Fibroblast of peridontal ligament (primary cell): ENCODE measurements at regions not wholly inside any gene's neighbourhood (a gene's known extent, or its start where the extent isn't known, plus 50 kb on each side); places are given as distances from the start of the nearest gene placed in this dataset.

ENCODE experiments used
- DNase-seq: peaks from one replicate; pipeline ENCODE4 v3.0.0-alpha.2; 2010; ENCODE audit errors: extremely low read depth

- DNase-seq: no peak
These were observed 193.9 kb upstream of the PPP2R2D start for GRCh38 chr10:131706952-131707351.

- no peak for DNase-seq
These were observed 192.5 kb upstream of the PPP2R2D start for GRCh38 chr10:131708225-131708880.

GRCh38 chr10:131710142-131710861 lies 190.5 kb upstream of the PPP2R2D start:
- no peak for DNase-seq

GRCh38 chr10:131722121-131722520 lies 178.7 kb upstream of the PPP2R2D start:
- DNase-seq: no peak

- DNase-seq: no peak
These were observed 178.1 kb upstream of the PPP2R2D start for GRCh38 chr10:131722525-131723264.

- DNase-seq: no peak
These were observed 177.3 kb upstream of the PPP2R2D start for GRCh38 chr10:131723297-131724168.

GRCh38 chr10:131724169-131724545 lies 176.7 kb upstream of the PPP2R2D start:
- no peak for DNase-seq

GRCh38 chr10:131724891-131725580 lies 175.8 kb upstream of the PPP2R2D start:
- no peak for DNase-seq

GRCh38 chr10:131725581-131726069 lies 175.2 kb upstream of the PPP2R2D start:
- no peak for DNase-seq

- DNase-seq: no peak
These were observed 174.5 kb upstream of the PPP2R2D start for GRCh38 chr10:131726076-131726880.

GRCh38 chr10:131726967-131727366 lies 173.8 kb upstream of the PPP2R2D start:
- DNase-seq: no peak

- no peak for DNase-seq
These were observed 173.2 kb upstream of the PPP2R2D start for GRCh38 chr10:131727560-131727959.

GRCh38 chr10:131728286-131729228 lies 172.3 kb upstream of the PPP2R2D start:
- no peak for DNase-seq

GRCh38 chr10:131729361-131729760 lies 171.4 kb upstream of the PPP2R2D start:
- no peak for DNase-seq

GRCh38 chr10:131729938-131730660 lies 170.7 kb upstream of the PPP2R2D start:
- DNase-seq: no peak

- no peak for DNase-seq
These were observed 169.9 kb upstream of the PPP2R2D start for GRCh38 chr10:131730771-131731497.

- no peak for DNase-seq
These were observed 168.8 kb upstream of the PPP2R2D start for GRCh38 chr10:131731780-131732630.
